ENCODE measurements at regions not wholly inside any gene's neighbourhood (a gene's known extent, or its start where the extent isn't known, plus 50 kb on each side); places are given as distances from the start of the nearest gene placed in this dataset.

- TF ChIP-seq TRIM28 (IDR thresholded peaks at IDR 0.05; ENCODE audit: borderline replicate concordance, low read length): no peak
- no peak for TF ChIP-seq ZNF555 (tag by site-specific recombination; conservative IDR thresholded peaks at IDR 0.05)
- no peak for TF ChIP-seq CTCF (tag by site-specific recombination; IDR thresholded peaks at IDR 0.05)
- TF ChIP-seq ZNF639 (tag by site-specific recombination; IDR thresholded peaks at IDR 0.05): no peak
These were observed 147.3 kb upstream of the PRPS1L1 start for GRCh38 chr7:18174996-18175395.
